B cell (primary cell): ENCODE measurements at regions not wholly inside any gene's neighbourhood (a gene's known extent, or its start where the extent isn't known, plus 50 kb on each side); places are given as distances from the start of the nearest gene placed in this dataset.

ENCODE experiments used
- ATAC-seq: fragments of 200-7000 bp; cut with Tn5 transposase; one replicate; pipeline ENCODE4 v1.10.0; 2021; ENCODE audit warnings: low read depth, mild to moderate bottlenecking, moderate number of reproducible peaks, moderate library complexity
- CTCF ChIA-PET: fragments of 350-600 bp; sonication (Branson Sonifier 250); formaldehyde crosslinking; loops from one replicate; lab custom pipeline; 2021; ENCODE audit warnings: antibody characterized with exemption, inconsistent platforms; lab: Charles Lee
- POLR2A ChIA-PET: fragments of 350-600 bp; sonication (Branson Sonifier 250); formaldehyde crosslinking; loops from one replicate; lab custom pipeline; 2021; ENCODE audit warnings: antibody characterized with exemption; lab: Charles Lee
- DNase-seq: peaks from one replicate; pipeline ENCODE4 v3.0.0; 2013
- H2AFZ ChIP-seq: 2 replicates; pipeline ENCODE4 v1.6.1; 2012; ENCODE audit warnings: mild to moderate bottlenecking, low read depth, low read length; ENCODE audit not compliant: insufficient read depth, poor library complexity, severe bottlenecking
- H3K27ac ChIP-seq, 2 donors: 1 replicate in 1 of 2; 2 replicates in 1 of 2; pipeline ENCODE4 v1.5.1; 2012 to 2013; ENCODE audit warnings: low read length in 2 of 2, mild to moderate bottlenecking in 2 of 2, moderate library complexity in 1 of 2
- H3K27me3 ChIP-seq, 4 experiments: fragments of 200-600 bp in 1 of 4; sonication (generic) in 1 of 4; replicated peaks in 1 of 4; 1 replicate in 2 of 4; 2 replicates in 2 of 4; pipeline versions ENCODE4 v1.6.1 to v1.7.0; 2013 to 2016; ENCODE audit warnings: low read length in 3 of 4, mild to moderate bottlenecking in 2 of 4, mixed read lengths in 1 of 4, moderate library complexity in 1 of 4; ENCODE audit not compliant: insufficient read depth in 4 of 4, control insufficient read depth in 3 of 4; ENCODE audit errors: control extremely low read depth in 1 of 4
- H3K36me3 ChIP-seq, 2 experiments: replicated peaks in 1 of 2; 1 replicate in 1 of 2; 2 replicates in 1 of 2; pipeline versions ENCODE4 v1.6.1 to v1.7.1; 2013; ENCODE audit warnings: low read length in 1 of 2; ENCODE audit not compliant: insufficient read depth in 2 of 2, control insufficient read depth in 1 of 2; ENCODE audit errors: control extremely low read depth in 1 of 2, extremely low read depth in 1 of 2
- H3K4me1 ChIP-seq, 2 donors: fragments of 200-600 bp in 1 of 2; sonication (generic) in 1 of 2; 1 replicate in 1 of 2; 2 replicates in 1 of 2; pipeline versions ENCODE4 v1.5.1 to v1.6.1; 2013 to 2017; ENCODE audit warnings: low read length in 2 of 2; ENCODE audit not compliant: control insufficient read depth in 2 of 2, insufficient read depth in 2 of 2
- H3K4me2 ChIP-seq: replicated peaks from 2 replicates; pipeline ENCODE3; 2012; ENCODE audit warnings: mild to moderate bottlenecking, low read depth, low read length; ENCODE audit not compliant: poor library complexity, severe bottlenecking
- H3K4me3 ChIP-seq, 5 experiments: fragments of 200-600 bp in 1 of 5; sonication (generic) in 1 of 5; 1 replicate in 3 of 5; 2 replicates in 2 of 5; pipeline versions ENCODE4 v1.5.1 to v1.7.0; 2011 to 2016; ENCODE audit warnings: low read length in 4 of 5, mild to moderate bottlenecking in 4 of 5, low read depth in 2 of 5, control low read depth in 1 of 5, moderate library complexity in 1 of 5; ENCODE audit not compliant: insufficient read depth in 1 of 5; ENCODE audit errors: control extremely low read depth in 1 of 5, extremely low read depth in 1 of 5
- H3K79me2 ChIP-seq: fragments of 200-600 bp; sonication (generic); one replicate; pipeline ENCODE4 v1.6.0; 2016; ENCODE audit warnings: low read length; ENCODE audit not compliant: control insufficient read depth, insufficient read depth
- H3K9ac ChIP-seq: fragments of 200-600 bp; sonication (generic); 2 replicates; pipeline ENCODE4 v1.6.1; 2017; ENCODE audit warnings: mild to moderate bottlenecking, low read length, moderate library complexity
- H3K9me3 ChIP-seq, 3 donors: one replicate each; pipeline versions ENCODE4 v1.6.1 to v1.7.1; 2013; ENCODE audit warnings: low read length in 2 of 3; ENCODE audit not compliant: control insufficient read depth in 2 of 3, insufficient read depth in 1 of 3; ENCODE audit errors: control extremely low read depth in 1 of 3
- H4K20me1 ChIP-seq: 2 replicates; pipeline ENCODE4 v1.6.0; 2012; ENCODE audit warnings: mild to moderate bottlenecking, low read length; ENCODE audit not compliant: insufficient read depth, control insufficient read depth, poor library complexity, severe bottlenecking
- H3K27ac Mint-ChIP-seq: one replicate; pipeline ENCODE4 v1.8.0; 2021; ENCODE audit warnings: mixed read lengths
- H3K27me3 Mint-ChIP-seq: one replicate; pipeline ENCODE4 v1.8.0; 2021; ENCODE audit warnings: mixed read lengths
- H3K4me1 Mint-ChIP-seq: one replicate; pipeline ENCODE4 v1.8.0; 2021; ENCODE audit warnings: mixed read lengths
- H3K4me3 Mint-ChIP-seq: one replicate; pipeline ENCODE4 v1.8.0; 2021; ENCODE audit warnings: mixed read lengths
- H3K9me3 Mint-ChIP-seq: one replicate; pipeline ENCODE4 v1.8.0; 2022; ENCODE audit warnings: mixed read lengths; ENCODE audit not compliant: insufficient read depth
- EZH2 ChIP-seq: IDR thresholded peaks from 2 replicates; pipeline ENCODE4 v1.6.1; 2012; ENCODE audit warnings: borderline replicate concordance, low read depth, mild to moderate bottlenecking, moderate library complexity, low read length; ENCODE audit not compliant: insufficient read depth, poor library complexity, severe bottlenecking
- WGBS: methylation state at CpG from one replicate; pipeline ENCODE4 v1.1.5; 2013; ENCODE audit warnings: missing lambda C conversion rate; ENCODE audit not compliant: insufficient coverage; 5-methylcytosine and 5-hydroxymethylcytosine counted together
- intact Hi-C: fragments of 100-400 bp; cut with micrococcal nuclease; formaldehyde crosslinking; loops from one replicate; pipeline ENCODE4 v1.10.0; 2022
- TF ChIP-seq, protein P1 (sequence below): fragments of 200-600 bp; IDR thresholded peaks from one replicate; pipeline ENCODE4 v1.8.0; 2022; ENCODE audit warnings: antibody characterized with exemption, mild to moderate bottlenecking

DNA sequence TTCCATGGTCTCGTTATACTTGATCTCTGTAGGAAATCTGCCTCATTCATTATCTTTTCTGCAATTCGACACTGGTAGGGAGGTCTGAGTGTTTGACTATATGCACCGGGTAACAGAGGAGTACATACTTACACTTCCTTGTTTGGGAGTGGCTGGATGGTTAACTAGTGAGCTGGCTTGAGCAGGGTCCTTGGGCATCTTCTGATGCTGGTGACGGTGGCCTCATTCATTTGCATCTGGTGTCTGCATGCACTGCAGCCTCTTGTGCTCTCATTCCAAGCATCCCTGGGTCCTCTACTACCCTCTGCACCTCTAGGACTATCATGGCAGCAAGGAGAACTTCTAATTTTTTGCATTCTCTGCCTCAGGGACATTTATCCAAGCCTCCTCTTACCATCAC, 100.0 kb upstream of the TCF4 start:
- H3K4me3 ChIP-seq: no peak overlapping the region
- no peaks in the 10 kb centered on the region for H3K4me1 ChIP-seq
- H3K27ac ChIP-seq: no peak overlapping the region
- no peaks in the 10 kb centered on the region for H3K27me3 ChIP-seq
- H3K27me3 Mint-ChIP-seq: peaks cover 5% of the 10 kb centered on the region
- ChIA-PET CTCF (no interaction called here), POLR2A (interaction anchor here (0.5 kb wide), 1 partner anchor 379 kb away, joined by 6 read pairs; no protein-coding TSS in a partner anchor)
- no peak for TF ChIP-seq EZH2
- TF ChIP-seq, protein P1, sequence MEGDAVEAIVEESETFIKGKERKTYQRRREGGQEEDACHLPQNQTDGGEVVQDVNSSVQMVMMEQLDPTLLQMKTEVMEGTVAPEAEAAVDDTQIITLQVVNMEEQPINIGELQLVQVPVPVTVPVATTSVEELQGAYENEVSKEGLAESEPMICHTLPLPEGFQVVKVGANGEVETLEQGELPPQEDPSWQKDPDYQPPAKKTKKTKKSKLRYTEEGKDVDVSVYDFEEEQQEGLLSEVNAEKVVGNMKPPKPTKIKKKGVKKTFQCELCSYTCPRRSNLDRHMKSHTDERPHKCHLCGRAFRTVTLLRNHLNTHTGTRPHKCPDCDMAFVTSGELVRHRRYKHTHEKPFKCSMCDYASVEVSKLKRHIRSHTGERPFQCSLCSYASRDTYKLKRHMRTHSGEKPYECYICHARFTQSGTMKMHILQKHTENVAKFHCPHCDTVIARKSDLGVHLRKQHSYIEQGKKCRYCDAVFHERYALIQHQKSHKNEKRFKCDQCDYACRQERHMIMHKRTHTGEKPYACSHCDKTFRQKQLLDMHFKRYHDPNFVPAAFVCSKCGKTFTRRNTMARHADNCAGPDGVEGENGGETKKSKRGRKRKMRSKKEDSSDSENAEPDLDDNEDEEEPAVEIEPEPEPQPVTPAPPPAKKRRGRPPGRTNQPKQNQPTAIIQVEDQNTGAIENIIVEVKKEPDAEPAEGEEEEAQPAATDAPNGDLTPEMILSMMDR: no peak
- no peak overlapping the region for H3K4me3 Mint-ChIP-seq
- H3K4me2 ChIP-seq: no peak overlapping the region
- DNase-seq (no peak), ATAC-seq (no peak)
- H3K36me3 ChIP-seq: no peaks in the 10 kb centered on the region
- no peaks in the 10 kb centered on the region for H3K79me2 ChIP-seq
- WGBS: 100% methylated on average over 2 of the region's 4 CpGs
- H2AFZ ChIP-seq: no peak overlapping the region
- H4K20me1 ChIP-seq: no peaks in the 10 kb centered on the region
- no peaks in the 10 kb centered on the region for H3K9me3 Mint-ChIP-seq
- H3K27ac Mint-ChIP-seq: no peak overlapping the region
- no peaks in the 10 kb centered on the region for H3K4me1 Mint-ChIP-seq
- H3K9ac ChIP-seq: no peak overlapping the region
- H3K9me3 ChIP-seq: no peaks in the 10 kb centered on the region
- intact Hi-C loops: no loop called here

- H3K27ac ChIP-seq: no peak overlapping the region
- H3K4me2 ChIP-seq: no peak overlapping the region
- Mint-ChIP-seq H3K27me3 (peaks cover 5% of the 10 kb centered on the region), H3K4me3 (no peak overlapping the region), H3K9me3 (no peaks in the 10 kb centered on the region), H3K27ac (no peak overlapping the region), H3K4me1 (no peaks in the 10 kb centered on the region)
- ATAC-seq (no peak), DNase-seq (no peak)
- H3K9ac ChIP-seq: no peak overlapping the region
- TF ChIP-seq, protein P1: no peak
- no peak for TF ChIP-seq EZH2
- no peaks in the 10 kb centered on the region for H3K79me2 ChIP-seq
- H4K20me1 ChIP-seq: no peaks in the 10 kb centered on the region
- no peaks in the 10 kb centered on the region for H3K27me3 ChIP-seq
- H3K36me3 ChIP-seq: no peaks in the 10 kb centered on the region
- WGBS: no CpG with 5 or more reads among the region's 3 CpGs
- H3K9me3 ChIP-seq: no peaks in the 10 kb centered on the region
- no peak overlapping the region for H3K4me3 ChIP-seq
- POLR2A ChIA-PET: interaction anchor here (0.6 kb wide), 1 partner anchor 64 kb away, joined by 3 read pairs; no protein-coding TSS in a partner anchor
- CTCF ChIA-PET: no interaction called here
- intact Hi-C loops: no loop called here
- H3K4me1 ChIP-seq: no peaks in the 10 kb centered on the region
- H2AFZ ChIP-seq: no peak overlapping the region
These were observed 99.1 kb upstream of the TCF4 start for GRCh38 chr18:55687106-55687505.
